NCI-H2107 (cell line): ENCODE measurements at regions not wholly inside any gene's neighbourhood (a gene's known extent, or its start where the extent isn't known, plus 50 kb on each side); places are given as distances from the start of the nearest gene placed in this dataset.
"Not testable (repeated sequence)": the region's sequence is repeated elsewhere in the genome, so short reads cannot be mapped to it uniquely, and the experiment has no call there.

Experiments
- DNase-seq: peaks from one replicate; lab custom pipeline; 2025; lab: John Stamatoyannopoulos, UW

- not testable (repeated sequence) for DNase-seq
Observed at GRCh38 chr1:176396604-176397395, 66.2 kb upstream of the PAPPA2 start.

DNA sequence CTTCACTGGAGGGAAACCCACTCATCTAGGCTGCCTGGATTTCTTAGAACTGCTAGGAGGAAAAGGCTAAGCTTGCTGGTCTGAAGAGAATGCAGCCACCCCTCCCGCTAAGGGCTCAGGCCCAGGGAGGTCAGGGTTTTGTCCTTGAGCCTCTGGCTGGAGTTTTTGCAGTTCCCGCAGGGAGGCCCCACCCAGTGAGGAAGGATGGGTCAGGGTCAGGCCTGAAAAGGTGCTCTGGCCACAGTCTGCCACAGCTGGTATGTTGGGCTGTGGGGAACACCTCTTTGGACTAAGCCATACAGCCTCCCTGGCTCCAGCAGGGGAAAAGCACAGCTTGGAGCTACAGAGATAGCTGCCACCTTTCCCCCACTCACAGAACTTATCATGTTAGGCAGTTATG, 71.4 kb upstream of the PAPPA2 start:
- DNase-seq: no peak

- no peak for DNase-seq
Observed at GRCh38 chr1:176384841-176385240, 78.1 kb upstream of the PAPPA2 start.

GRCh38 chr1:176382163-176382562, 80.8 kb upstream of the PAPPA2 start:
- DNase-seq: no peak

GRCh38 chr1:176379626-176380339, 83.2 kb upstream of the PAPPA2 start:
- DNase-seq: no peak

DNA sequence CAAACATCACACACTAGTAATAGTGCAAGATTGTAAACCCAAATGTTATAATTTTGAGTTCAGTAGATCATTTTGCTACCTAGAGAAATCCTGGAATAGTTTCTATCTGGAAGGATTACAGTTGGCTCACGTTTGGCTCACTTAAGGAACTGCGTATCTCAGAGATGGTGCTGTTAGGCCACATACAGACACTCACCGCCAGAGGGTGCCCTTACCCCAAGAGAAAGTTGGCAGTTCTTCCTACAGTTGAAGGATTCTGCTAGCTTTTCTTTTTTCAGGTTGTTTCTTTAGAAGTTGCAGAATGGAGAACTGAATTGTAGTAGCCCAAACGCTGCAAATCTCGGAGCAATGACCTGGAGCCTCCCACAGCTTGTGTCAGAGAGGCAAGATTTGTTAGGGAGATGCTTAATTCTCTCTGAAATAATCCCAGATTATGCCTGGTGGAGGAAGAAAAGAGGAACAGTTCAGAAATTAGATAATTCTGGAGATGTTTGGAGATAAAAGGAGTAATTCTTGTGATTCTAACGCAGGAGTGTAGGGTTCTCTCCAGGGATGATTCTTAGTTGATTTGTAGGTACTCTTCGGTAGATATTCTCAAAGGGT, 87.9 kb upstream of the PAPPA2 start:
- peak; percentile 69 for DNase-seq

- DNase-seq: no peak
Observed at GRCh38 chr1:176364236-176364905, 98.6 kb upstream of the PAPPA2 start.

DNA sequence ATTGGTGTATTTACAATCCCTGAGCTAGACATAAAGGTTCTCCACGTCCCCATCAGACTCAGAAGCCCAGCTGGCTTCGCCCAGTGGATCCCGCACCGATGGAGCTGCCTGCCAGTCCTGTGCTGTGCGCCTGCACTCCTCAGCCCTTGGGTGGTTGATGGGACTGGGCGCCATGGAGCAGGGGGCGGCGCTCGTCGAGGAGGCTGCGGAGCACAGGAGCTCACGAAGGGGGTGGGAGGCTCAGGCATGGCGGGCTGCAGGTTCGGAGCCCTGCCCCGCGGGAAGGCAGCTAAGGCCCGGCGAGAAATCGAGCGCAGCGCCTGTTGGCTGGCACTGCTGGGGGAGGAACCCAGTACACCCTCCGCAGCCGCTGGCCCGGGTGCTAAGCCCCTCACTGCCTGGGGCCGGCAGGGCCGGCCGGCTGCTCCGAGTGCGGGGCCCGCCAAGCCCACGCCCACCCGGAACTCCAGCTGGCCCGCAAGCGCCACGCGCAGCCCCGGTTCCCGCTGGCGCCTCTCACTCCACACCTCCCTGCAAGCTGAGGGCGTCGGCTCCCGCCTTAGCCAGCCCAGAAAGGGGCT, 113.8 kb upstream of the PAPPA2 start:
- not testable (repeated sequence) for DNase-seq

DNA sequence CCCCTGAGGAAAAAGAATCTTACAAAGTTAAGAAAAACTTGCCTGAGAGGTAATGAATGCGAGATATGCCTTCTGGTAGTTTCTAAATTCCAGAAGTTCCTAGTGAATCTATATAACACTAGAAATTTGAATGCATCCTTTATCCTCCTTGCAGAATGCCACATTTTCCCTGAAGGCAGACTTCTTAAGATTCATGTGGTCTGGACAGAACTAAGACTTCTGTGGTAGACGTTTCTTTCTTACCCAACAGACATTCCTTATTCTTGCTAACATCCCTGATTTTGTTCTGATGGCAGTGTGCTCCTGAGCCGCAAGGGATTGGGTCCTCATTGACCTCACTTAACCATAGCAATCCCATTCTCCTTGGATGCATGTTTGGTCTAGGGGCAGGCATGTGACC, 121.3 kb upstream of the PAPPA2 start:
- DNase-seq: no peak

GRCh38 chr1:176338877-176339276, 124.1 kb upstream of the PAPPA2 start:
- no peak for DNase-seq

DNA sequence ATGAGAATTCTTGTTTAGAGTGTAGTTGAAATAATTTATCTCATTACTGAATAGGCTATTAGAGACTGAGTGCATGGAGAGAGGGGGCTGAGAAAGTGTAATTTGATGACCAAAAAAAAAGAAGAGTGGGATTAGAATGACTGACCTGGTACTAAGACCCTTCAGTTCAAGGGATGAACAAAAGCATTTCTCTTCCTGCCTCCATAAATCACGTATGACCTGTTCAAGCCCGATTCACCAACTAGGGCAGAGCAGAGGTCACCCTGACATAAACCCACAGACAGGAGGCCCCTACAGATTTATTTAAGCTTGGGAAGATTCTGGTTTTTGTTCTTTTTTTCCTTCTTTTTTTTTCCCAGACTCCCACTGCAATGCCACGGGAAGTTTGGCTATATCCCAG, 123.7 kb upstream of the COP1 start:
- DNase-seq: no peak

DNA sequence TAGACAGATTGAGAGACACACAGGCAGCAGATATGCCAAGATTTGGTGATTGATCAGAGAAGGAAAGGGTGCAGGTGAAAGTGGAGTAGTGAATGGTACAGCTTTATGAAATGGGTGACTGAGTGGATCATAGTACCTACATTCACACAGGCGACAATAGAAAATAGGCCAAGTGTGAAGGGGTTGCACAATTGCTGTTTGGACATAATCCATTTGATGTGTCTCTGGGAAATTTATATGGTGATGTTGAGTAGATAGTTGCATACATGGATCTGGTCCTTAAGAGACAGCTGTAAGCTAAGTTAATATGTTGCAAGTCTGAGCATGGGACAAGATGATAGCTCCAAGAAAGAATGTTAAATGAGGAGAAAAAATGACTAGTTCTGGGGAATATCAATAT, 118.6 kb upstream of the COP1 start:
- DNase-seq: no peak

- DNase-seq: no peak
Observed at GRCh38 chr1:176323472-176323871, 116.4 kb upstream of the COP1 start.

GRCh38 chr1:176315519-176316220, 108.6 kb upstream of the COP1 start:
- DNase-seq: no peak

DNA sequence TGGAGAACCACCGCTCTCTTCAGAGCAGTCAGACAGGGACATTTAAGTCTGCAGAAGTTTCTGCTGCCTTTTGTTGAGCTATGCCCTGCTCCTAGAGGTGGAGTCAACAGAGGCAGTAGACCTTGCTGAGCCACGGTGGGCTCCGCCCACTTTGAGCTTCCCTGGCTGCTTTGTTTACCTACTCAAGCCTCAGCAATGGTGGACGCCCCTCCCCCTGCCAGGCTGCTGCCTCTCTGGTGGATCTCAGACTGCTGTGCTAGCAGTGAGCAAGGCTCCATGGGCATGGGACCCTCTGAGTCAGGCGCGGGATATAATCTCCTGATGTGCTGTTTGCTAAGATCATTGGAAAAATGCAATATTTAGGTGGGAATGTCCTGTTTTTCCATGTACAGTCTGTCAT, 89.5 kb upstream of the COP1 start:
- not testable (repeated sequence) for DNase-seq

- DNase-seq: no peak
Observed at GRCh38 chr1:176285996-176286395, 78.9 kb upstream of the COP1 start.

DNA sequence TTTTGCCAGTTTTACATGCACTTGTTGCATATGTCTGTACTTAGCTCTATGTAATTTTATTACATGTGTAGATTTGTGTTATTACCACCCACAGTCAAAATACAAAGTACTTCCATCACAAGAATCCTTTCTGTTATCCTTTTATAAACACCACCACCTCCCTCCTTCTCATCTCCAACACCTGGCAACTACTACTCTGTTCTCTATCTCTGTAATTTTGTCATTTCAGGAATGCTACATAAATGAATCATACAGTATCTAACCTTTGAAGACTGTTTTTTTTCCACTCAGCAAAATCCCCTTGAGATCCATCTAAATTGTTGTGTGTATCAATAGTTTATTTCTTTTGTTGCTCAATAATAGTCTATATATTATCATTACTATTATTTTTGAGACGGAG, 64.5 kb upstream of the COP1 start:
- no peak for DNase-seq
